Small intestine (tissue), 7 donors: ENCODE measurements at regions not wholly inside any gene's neighbourhood (a gene's known extent, or its start where the extent isn't known, plus 50 kb on each side); places are given as distances from the start of the nearest gene placed in this dataset.

Experiments used
- DNase-seq, 2 donors: peaks; one replicate each; pipeline versions ENCODE4 v3.0.0 to v3.0.0-alpha.2; 2013
- FAIRE-seq: peaks from 2 replicates; lab custom pipeline; 2012; peaks lifted over from hg19 to GRCh38; lab: Jason Lieb, UNC
- H3K27ac ChIP-seq, 3 donors: one replicate each; pipeline ENCODE4 v1.5.1; 2013; ENCODE audit warnings: low read length in 2 of 3, mild to moderate bottlenecking in 2 of 3, control low read depth in 1 of 3, inconsistent platforms in 1 of 3, low read depth in 1 of 3, moderate library complexity in 1 of 3
- H3K27me3 ChIP-seq, 3 donors: one replicate each; pipeline ENCODE4 v1.6.1; 2013; ENCODE audit warnings: low read length in 3 of 3, inconsistent platforms in 1 of 3; ENCODE audit not compliant: control insufficient read depth in 3 of 3, insufficient read depth in 3 of 3
- H3K36me3 ChIP-seq, 3 donors: one replicate each; pipeline ENCODE4 v1.6.1; 2013; ENCODE audit warnings: low read length in 3 of 3, inconsistent platforms in 1 of 3, low read depth in 1 of 3, mild to moderate bottlenecking in 1 of 3, moderate library complexity in 1 of 3; ENCODE audit not compliant: control insufficient read depth in 3 of 3, insufficient read depth in 2 of 3
- H3K4me1 ChIP-seq, 3 donors: one replicate each; pipeline ENCODE4 v1.6.1; 2013; ENCODE audit warnings: low read length in 2 of 3, inconsistent platforms in 1 of 3, low read depth in 1 of 3, mild to moderate bottlenecking in 1 of 3, moderate library complexity in 1 of 3; ENCODE audit not compliant: control insufficient read depth in 3 of 3, insufficient read depth in 2 of 3
- H3K4me3 ChIP-seq, 3 donors: one replicate each; pipeline ENCODE4 v1.5.1; 2013; ENCODE audit warnings: low read length in 3 of 3, control low read depth in 1 of 3, inconsistent platforms in 1 of 3, low read depth in 1 of 3, mild to moderate bottlenecking in 1 of 3, moderate library complexity in 1 of 3
- H3K9me3 ChIP-seq, 2 donors: one replicate each; pipeline ENCODE4 v1.6.1; 2013; ENCODE audit warnings: low read depth in 1 of 2, low read length in 1 of 2; ENCODE audit not compliant: control insufficient read depth in 2 of 2, insufficient read depth in 1 of 2
- WGBS, 3 donors: extraction: QIAGEN DNeasy Blood & Tissue Kit; methylation state at CpG; one replicate each; pipeline ENCODE4 v1.1.7; 2013; 5-methylcytosine and 5-hydroxymethylcytosine counted together
- donor health status: healthy with polysubstance abuse.
- donor health status: control.
- donor health status: control.
- donor health status: Bipolar disorder and iron deficiency.
- donor health status: healthy.

DNA sequence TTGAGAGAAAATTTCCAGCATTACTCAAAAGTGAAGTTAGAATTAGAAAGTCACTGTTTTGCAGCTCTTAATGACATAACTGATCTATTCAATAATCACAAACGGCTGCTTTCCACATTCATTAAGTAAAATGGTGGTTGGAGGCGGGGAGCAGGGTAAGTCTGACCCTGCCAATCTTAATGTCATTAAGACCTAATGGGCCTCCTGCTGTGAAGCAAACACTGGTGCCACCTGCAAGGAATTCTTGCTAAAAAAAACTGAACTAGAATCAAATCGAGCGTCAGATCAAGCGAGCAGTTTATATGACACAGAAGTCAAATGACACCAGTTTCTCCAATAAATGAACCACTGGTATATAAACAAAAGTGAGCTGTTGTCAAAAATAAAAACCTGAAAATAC, 351.5 kb downstream of the BRD1 start:
- 70 to 77% (median 76%) methylated on average over 5 of the region's 5 CpGs for WGBS, 3 donors
- FAIRE-seq (no peak), DNase-seq (no peak)
- Histone ChIP-seq H3K9me3 (peaks cover 0 to 1% of the 10 kb centered on the region in 2 donors), H3K36me3 (no peaks in the 10 kb centered on the region), H3K27ac (no peak overlapping the region), H3K4me3 (no peak overlapping the region), H3K27me3 (peaks cover 0 to 2% (median 0%) of the 10 kb centered on the region in 3 donors), H3K4me1 (no peaks in the 10 kb centered on the region)

DNA sequence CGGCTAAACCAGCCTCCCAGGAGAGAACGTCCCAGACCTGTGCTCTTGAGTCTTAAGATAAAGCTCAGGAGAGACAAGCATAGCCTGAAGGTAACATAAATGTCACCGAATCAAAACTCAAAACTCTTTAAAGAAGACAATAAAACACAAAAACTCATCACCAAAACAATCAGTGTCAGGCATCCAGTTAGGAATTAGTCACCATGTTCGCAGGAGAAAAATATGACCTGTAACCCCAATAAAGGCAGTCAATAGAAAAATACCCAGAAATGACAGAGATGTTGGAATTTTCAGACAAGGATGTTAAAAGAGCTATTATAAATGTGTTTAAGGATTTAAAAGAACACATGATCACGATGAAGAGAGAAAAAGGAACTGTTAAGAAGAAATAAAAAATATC, 352.4 kb downstream of the BRD1 start:
- FAIRE-seq, result no peak
- 69 to 86% (median 76%) methylated on average over 5 of the region's 5 CpGs for WGBS, 3 donors

DNA sequence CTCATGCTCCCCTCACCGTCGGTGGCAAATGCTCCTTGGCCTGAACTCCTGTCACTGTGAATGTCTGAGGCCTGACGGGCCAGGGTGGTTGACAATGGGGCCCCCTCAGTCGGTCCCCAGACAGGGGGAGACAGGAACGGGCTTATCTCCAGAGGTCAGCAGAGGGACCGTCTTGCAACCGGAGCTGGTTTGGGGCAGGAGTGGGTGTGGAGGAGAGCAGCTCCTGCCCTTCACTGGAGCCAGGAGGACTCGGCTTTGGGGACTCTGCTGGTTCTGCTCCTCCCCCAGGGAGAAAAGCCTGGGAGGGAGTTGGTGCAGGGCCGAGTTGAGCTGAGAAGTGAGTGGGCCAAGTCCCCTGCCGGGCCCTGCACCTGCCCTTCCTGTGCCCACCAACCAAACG, 354.4 kb downstream of the BRD1 start:
- no peak for DNase-seq

More for the DNA sequence above, 352.4 kb downstream of the BRD1 start:
- H3K27ac ChIP-seq, result no peak overlapping the region
- no peaks in the 10 kb centered on the region for H3K36me3 ChIP-seq
- no peaks in the 10 kb centered on the region for H3K4me1 ChIP-seq
- no peak overlapping the region for H3K4me3 ChIP-seq
- H3K27me3 ChIP-seq, result peaks cover 0 to 2% (median 0%) of the 10 kb centered on the region in 3 donors
- H3K9me3 ChIP-seq, result peaks cover 0 to 1% of the 10 kb centered on the region in 2 donors
- no peak for DNase-seq

DNA sequence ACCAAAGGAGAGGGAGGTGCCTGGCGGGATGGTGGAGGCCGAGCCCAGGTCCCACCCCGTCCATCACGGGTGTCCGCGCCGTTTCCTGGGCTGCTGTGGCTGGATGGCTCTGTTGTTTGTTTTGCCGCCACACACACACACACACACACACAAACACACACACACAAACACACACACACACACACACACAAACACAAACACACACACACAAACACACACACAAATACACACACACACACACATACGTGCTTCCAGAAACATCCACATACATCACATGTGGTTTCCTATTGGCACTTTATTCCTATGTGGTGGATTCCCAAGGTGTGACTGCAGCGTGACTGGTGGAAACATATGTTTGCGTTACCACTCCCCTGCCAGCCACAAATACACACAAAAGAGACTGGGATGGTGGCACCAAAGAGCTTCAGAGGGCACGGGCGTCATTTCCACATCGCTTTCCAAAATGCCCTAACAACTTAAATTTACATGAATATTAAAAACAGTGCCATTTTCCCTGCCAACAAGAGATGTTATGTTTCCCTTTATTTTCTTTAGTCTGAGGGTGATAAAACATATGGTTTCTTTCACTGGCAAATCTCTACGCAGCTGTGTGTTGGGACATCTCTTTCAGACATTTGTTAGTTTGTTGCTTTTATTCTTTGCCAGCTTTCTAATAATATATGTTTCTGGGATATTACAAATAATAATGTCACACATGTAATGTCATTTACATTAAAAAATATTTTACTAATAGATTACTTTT, 356.8 kb downstream of the BRD1 start:
- Histone ChIP-seq H3K27me3 (no peaks in the 10 kb centered on the region), H3K4me1 (no peaks in the 10 kb centered on the region), H3K36me3 (no peaks in the 10 kb centered on the region), H3K9me3 (no peaks in the 10 kb centered on the region), H3K4me3 (no peak overlapping the region), H3K27ac (no peak overlapping the region)
- FAIRE-seq (no peak), DNase-seq (no peak)
- 78 to 87% (median 79%) methylated on average over 10 to 15 of the region's 15 CpGs for WGBS, 3 donors

More for the DNA sequence above, 354.4 kb downstream of the BRD1 start:
- WGBS, 3 donors, result 46 to 67% (median 54%) methylated on average over 11 of the region's 11 CpGs
- no peaks in the 10 kb centered on the region for H3K36me3 ChIP-seq
- H3K27me3 ChIP-seq, result no peaks in the 10 kb centered on the region
- H3K4me3 ChIP-seq, result no peak overlapping the region
- no peaks in the 10 kb centered on the region for H3K9me3 ChIP-seq
- no peaks in the 10 kb centered on the region for H3K4me1 ChIP-seq
- no peak overlapping the region for H3K27ac ChIP-seq
- FAIRE-seq, result no peak

DNA sequence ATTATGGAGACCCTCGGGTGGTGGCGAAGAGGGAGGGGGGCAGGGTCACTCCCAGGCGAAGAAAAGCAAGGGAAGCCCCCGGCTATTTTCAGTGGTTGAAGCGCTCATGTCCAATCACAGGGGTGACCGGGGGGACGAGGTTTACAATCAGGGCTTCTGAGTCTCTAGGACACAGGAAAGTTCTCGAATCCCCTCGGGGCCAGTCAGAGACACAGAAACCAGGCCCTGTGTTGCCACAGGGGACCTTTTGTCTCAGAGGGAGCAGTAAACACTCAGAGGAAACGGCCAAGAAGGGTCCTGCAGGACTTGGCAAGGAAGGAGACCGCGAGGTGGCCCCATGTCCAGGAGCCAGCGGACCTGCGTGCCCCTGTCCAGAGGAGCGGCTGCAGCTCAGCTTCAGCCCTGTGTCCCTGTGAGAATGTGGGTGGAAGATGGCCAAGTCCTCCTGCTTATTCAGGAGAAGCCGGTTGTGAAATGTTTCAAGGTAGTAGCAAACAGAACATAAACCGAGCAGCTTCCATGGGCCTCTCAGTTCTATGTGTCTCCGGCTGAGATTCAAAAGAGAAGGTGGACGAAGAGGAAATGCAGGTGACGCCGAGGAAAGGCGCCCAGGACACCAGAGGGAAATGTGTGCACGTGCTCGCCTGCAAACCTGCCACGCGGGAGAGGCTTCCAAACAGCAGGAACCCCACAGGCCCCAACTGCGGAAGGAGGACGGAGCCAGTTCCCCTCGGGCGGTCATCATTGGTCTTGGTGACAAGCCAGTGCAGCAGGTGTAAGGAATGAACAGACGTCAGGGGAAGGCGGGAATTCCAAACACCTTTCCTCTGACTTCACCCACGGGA, 357.6 kb downstream of the BRD1 start:
- WGBS, 3 donors, result 83 to 88% (median 84%) methylated on average over 32 to 33 of the region's 33 CpGs
- H3K27ac ChIP-seq, result no peak overlapping the region
- no peak overlapping the region for H3K4me3 ChIP-seq
- H3K4me1 ChIP-seq, result no peaks in the 10 kb centered on the region
- no peaks in the 10 kb centered on the region for H3K36me3 ChIP-seq
- no peaks in the 10 kb centered on the region for H3K9me3 ChIP-seq
- no peaks in the 10 kb centered on the region for H3K27me3 ChIP-seq
- DNase-seq (no peak), FAIRE-seq (no peak)

DNA sequence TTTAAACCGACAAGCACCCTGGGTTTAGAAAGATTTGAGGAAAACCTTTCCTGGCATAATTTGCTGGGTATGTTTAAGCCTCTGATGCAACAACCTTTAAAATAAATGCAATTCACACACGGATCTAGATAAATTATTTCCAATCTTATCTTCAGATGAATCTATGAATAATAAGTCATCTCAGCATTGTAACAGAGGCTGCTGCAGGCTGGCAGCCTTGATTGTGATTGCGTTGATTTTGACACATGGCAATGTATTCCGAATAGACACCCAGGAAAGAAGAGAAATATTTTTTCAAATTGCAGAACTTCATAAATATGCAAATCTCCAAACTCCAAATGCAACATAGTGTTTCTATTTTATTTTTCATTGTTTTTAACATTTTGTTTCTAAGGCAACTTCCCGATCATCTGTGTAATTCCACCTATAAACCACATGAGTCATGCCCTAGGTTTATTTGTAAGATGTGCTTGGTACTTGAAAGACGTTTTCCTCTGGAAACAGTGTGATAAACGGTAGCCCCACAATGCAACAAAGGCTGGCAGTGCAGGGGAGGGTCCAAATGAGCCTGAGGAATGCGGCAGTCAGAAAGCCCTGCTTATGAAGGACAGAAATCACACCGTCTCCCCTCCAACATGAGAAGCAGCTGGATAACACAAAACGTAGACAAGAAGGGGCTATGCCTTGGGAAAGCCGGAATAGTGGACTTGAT, 359.0 kb downstream of the BRD1 start:
- no peak for FAIRE-seq
- Histone ChIP-seq H3K36me3 (no peaks in the 10 kb centered on the region), H3K27ac (no peak overlapping the region), H3K4me1 (no peaks in the 10 kb centered on the region), H3K27me3 (no peaks in the 10 kb centered on the region), H3K4me3 (no peak overlapping the region), H3K9me3 (no peaks in the 10 kb centered on the region)
- DNase-seq, result no peak
- WGBS, 3 donors, result 52 to 60% (median 56%) methylated on average over 11 of the region's 11 CpGs

DNA sequence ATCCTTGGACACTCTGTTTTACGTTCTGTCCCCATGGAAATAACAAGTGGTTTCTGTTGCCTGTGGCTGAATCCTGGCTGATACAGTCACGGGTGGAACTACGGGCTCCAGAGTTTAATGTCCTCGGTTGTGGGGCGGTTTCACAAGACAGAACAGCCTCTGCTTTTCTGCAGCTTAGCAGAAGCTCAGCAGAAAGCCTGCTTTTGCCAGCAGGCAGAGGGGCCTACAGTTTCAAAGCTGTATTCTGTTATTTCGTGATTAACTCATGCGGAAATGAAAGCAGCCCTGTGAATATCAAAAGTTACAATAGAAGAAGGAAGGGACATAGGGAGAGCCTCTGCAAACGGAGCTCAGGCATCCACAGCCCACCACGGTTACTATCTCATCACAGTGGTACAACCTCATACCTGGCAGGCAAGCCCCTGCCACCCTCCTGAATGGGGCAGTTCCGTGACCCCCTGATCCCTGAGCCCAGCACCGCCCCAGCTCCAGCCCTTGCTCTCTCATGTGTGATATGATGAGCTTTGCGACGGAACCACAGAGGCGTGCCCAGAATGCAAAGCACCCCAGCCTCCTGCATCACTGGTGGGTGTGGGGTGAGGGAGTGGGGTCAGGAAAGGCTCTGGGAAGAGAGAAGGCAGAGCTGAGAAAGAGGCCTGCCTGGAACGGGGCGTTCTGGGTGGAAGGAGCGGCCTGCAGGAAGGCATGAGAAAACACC, 360.6 kb downstream of the BRD1 start:
- FAIRE-seq (no peak), DNase-seq (no peak)
- Histone ChIP-seq H3K36me3 (no peaks in the 10 kb centered on the region), H3K9me3 (no peaks in the 10 kb centered on the region), H3K4me1 (no peaks in the 10 kb centered on the region), H3K4me3 (no peak overlapping the region), H3K27ac (no peak overlapping the region), H3K27me3 (no peaks in the 10 kb centered on the region)
- 75 to 81% (median 79%) methylated on average over 17 of the region's 17 CpGs for WGBS, 3 donors

DNA sequence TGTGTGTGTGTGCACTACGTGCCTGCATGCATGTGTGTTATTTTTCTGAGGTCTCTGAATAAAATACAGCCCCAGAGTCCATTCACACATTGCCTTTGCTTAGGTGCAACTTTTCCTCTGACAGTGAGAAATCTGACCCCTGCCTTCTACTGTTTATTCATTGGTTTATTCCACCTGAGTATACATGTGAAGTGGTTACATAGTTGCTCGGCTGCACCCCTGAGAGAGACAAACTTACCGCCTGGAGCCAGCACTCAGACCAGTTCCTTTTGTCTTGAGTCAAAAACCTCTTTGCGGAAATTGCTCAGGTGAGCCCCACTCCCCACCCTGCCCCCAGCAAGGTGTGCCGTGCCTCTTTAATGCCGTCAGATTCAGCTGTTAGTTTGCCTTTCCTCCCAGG, 363.6 kb downstream of the BRD1 start:
- 34 to 71% (median 44%) methylated on average over 6 of the region's 6 CpGs for WGBS, 3 donors
- Histone ChIP-seq H3K4me3 (no peak overlapping the region), H3K4me1 (no peaks in the 10 kb centered on the region), H3K27me3 (no peaks in the 10 kb centered on the region), H3K36me3 (no peaks in the 10 kb centered on the region), H3K27ac (no peak overlapping the region), H3K9me3 (no peaks in the 10 kb centered on the region)
- DNase-seq, result no peak
- FAIRE-seq, result no peak
